GM23338 (cell line): ENCODE measurements at regions not wholly inside any gene's neighbourhood (a gene's known extent, or its start where the extent isn't known, plus 50 kb on each side); places are given as distances from the start of the nearest gene placed in this dataset.

Experiments
- ATAC-seq: fragments of 200-7000 bp; cut with Tn5 transposase; 3 replicates; pipeline ENCODE4 v1.9.1; 2020
- DNase-seq: peaks from one replicate; pipeline ENCODE4 v3.0.0-alpha.2; 2015; ENCODE audit warnings: low spot score
- H2AFZ ChIP-seq: fragments of 200-600 bp; sonication (generic); 2 replicates; pipeline ENCODE4 v1.8.0; 2016; ENCODE audit warnings: antibody characterized with exemption, mild to moderate bottlenecking, moderate library complexity
- H3F3A ChIP-seq: fragments of 200-600 bp; sonication (generic); replicated peaks from 2 replicates; pipeline ENCODE4 v1.8.0; 2017; ENCODE audit warnings: antibody characterized with exemption, mixed run types, low read depth
- H3K27ac ChIP-seq: fragments of 200-600 bp; sonication (generic); 2 replicates; pipeline ENCODE4 v1.6.1; 2016; ENCODE audit warnings: low read depth
- H3K27me3 ChIP-seq: fragments of 200-600 bp; sonication (generic); 2 replicates; pipeline ENCODE4 v1.8.0; 2016; ENCODE audit warnings: mild to moderate bottlenecking, mixed run types, moderate library complexity; ENCODE audit not compliant: insufficient read depth
- H3K36me3 ChIP-seq: fragments of 200-600 bp; sonication (generic); 2 replicates; pipeline ENCODE4 v1.8.0; 2016; ENCODE audit warnings: mild to moderate bottlenecking; ENCODE audit not compliant: insufficient read depth
- H3K4me1 ChIP-seq: fragments of 200-600 bp; sonication (generic); 2 replicates; pipeline ENCODE4 v1.8.0; 2016; ENCODE audit warnings: mild to moderate bottlenecking, moderate library complexity; ENCODE audit not compliant: insufficient read depth
- H3K4me2 ChIP-seq: fragments of 200-600 bp; sonication (generic); 2 replicates; pipeline ENCODE4 v1.7.1; 2017; ENCODE audit warnings: mixed run types
- H3K4me3 ChIP-seq: fragments of 200-600 bp; sonication (generic); 2 replicates; pipeline ENCODE4 v1.6.1; 2016; ENCODE audit warnings: mixed run types
- H3K79me2 ChIP-seq: fragments of 200-600 bp; sonication (generic); replicated peaks from 2 replicates; pipeline ENCODE4 v1.8.0; 2017; ENCODE audit warnings: mild to moderate bottlenecking; ENCODE audit not compliant: insufficient read depth
- H3K9me2 ChIP-seq: fragments of 200-600 bp; sonication (generic); 2 replicates; pipeline ENCODE4 v1.8.0; 2017; ENCODE audit not compliant: insufficient read depth
- H4K20me1 ChIP-seq: fragments of 200-600 bp; sonication (generic); replicated peaks from 2 replicates; pipeline ENCODE4 v1.8.0; 2017; ENCODE audit warnings: mild to moderate bottlenecking; ENCODE audit not compliant: insufficient read depth
- H3K27ac Mint-ChIP-seq: 2 replicates; pipeline ENCODE4 v1.8.0; 2020; ENCODE audit warnings: inconsistent platforms, mild to moderate bottlenecking, moderate library complexity, mixed read lengths
- H3K27me3 Mint-ChIP-seq: 3 replicates; pipeline ENCODE4 v1.8.0; 2022; ENCODE audit warnings: low read depth, mild to moderate bottlenecking, moderate library complexity, mixed read lengths, inconsistent platforms; ENCODE audit not compliant: insufficient read depth, poor library complexity
- H3K36me3 Mint-ChIP-seq: 3 replicates; pipeline ENCODE4 v1.8.0; 2021; ENCODE audit warnings: low read depth, mild to moderate bottlenecking, inconsistent platforms, moderate library complexity, mixed read lengths
- H3K4me1 Mint-ChIP-seq: 3 replicates; pipeline ENCODE4 v1.8.0; 2020; ENCODE audit warnings: mild to moderate bottlenecking, inconsistent platforms, mixed read lengths
- H3K4me3 Mint-ChIP-seq: 3 replicates; pipeline ENCODE4 v1.8.0; 2021; ENCODE audit warnings: moderate library complexity, mild to moderate bottlenecking, inconsistent platforms, mixed read lengths
- H3K9me3 Mint-ChIP-seq: 3 replicates; pipeline ENCODE4 v1.8.0; 2020; ENCODE audit warnings: moderate library complexity, mild to moderate bottlenecking, inconsistent platforms, mixed read lengths
- CREB1 ChIP-seq: fragments of 250-450 bp; sonication (Bioruptor Pico); IDR thresholded peaks from 2 replicates; pipeline ENCODE4 v1.5.0; 2020; ENCODE audit warnings: low read depth, mild to moderate bottlenecking, moderate library complexity
- CTCF ChIP-seq, 2 experiments: fragments of 200-600 bp in 1 of 2; sonication (generic) in 1 of 2; conservative IDR thresholded peaks; 2 replicates each; pipeline versions ENCODE4 v1.5.1 to v1.6.1; 2016 to 2017; ENCODE audit warnings: antibody characterized with exemption in 2 of 2, low read depth in 2 of 2, mild to moderate bottlenecking in 2 of 2, moderate library complexity in 1 of 2
- EZH2 ChIP-seq: fragments of 200-600 bp; sonication (generic); IDR thresholded peaks from one replicate; pipeline ENCODE4 v1.8.0; 2017; ENCODE audit warnings: antibody characterized with exemption, mild to moderate bottlenecking, low read depth; ENCODE audit not compliant: unreplicated experiment
- EZH2phosphoT487 ChIP-seq: fragments of 200-600 bp; sonication (generic); IDR thresholded peaks from one replicate; pipeline ENCODE4 v1.8.1; 2018; ENCODE audit warnings: antibody characterized with exemption; ENCODE audit not compliant: unreplicated experiment
- JUNB ChIP-seq: IDR thresholded peaks from one replicate; pipeline ENCODE4 v1.6.1; 2016; ENCODE audit warnings: antibody characterized with exemption; ENCODE audit not compliant: unreplicated experiment
- POLR2AphosphoS5 ChIP-seq: IDR thresholded peaks from 2 replicates; pipeline ENCODE4 v1.6.1; 2016; ENCODE audit warnings: antibody characterized with exemption, low read depth
- REST ChIP-seq: IDR thresholded peaks from one replicate; pipeline ENCODE4 v1.6.1; 2018; ENCODE audit warnings: antibody characterized with exemption; ENCODE audit not compliant: unreplicated experiment
- ZNF114 ChIP-seq: fragments of 250-450 bp; sonication (Bioruptor Pico); IDR thresholded peaks from 2 replicates; pipeline ENCODE4 v1.5.0; 2020; ENCODE audit warnings: mild to moderate bottlenecking, moderate library complexity
- ZNF331 ChIP-seq: fragments of 250-450 bp; sonication (Bioruptor Pico); IDR thresholded peaks from 2 replicates; pipeline ENCODE4 v1.5.0; 2020; ENCODE audit warnings: low read depth, mild to moderate bottlenecking, moderate library complexity
- ZNF462 ChIP-seq: fragments of 250-450 bp; sonication (Bioruptor Pico); IDR thresholded peaks from 2 replicates; pipeline ENCODE4 v1.5.0; 2020; ENCODE audit warnings: mild to moderate bottlenecking, moderate library complexity

GRCh38 chr12:89289720-89290119, 62.6 kb downstream of the DUSP6 start:
- H3K4me3 ChIP-seq: no peak overlapping the region
- H3K36me3 ChIP-seq: no peaks in the 10 kb centered on the region
- no peaks in the 10 kb centered on the region for H3K27me3 ChIP-seq
- H3K4me1 ChIP-seq: no peaks in the 10 kb centered on the region
- Mint-ChIP-seq H3K9me3 (no peaks in the 10 kb centered on the region), H3K4me1 (peaks cover 4% of the 10 kb centered on the region; the same call in 2 of the 3 replicates), H3K27ac (no peak overlapping the region), H3K27me3 (no peaks in the 10 kb centered on the region), H3K36me3 (no peaks in the 10 kb centered on the region), H3K4me3 (no peak overlapping the region)
- no peak for DNase-seq
- no peaks in the 10 kb centered on the region for H3K9me2 ChIP-seq
- TF ChIP-seq POLR2AphosphoS5 (no peak), EZH2phosphoT487 (no peak)
- ATAC-seq: no peak
- H3K27ac ChIP-seq: no peak overlapping the region
- H3K79me2 ChIP-seq: no peaks in the 10 kb centered on the region
- no peaks in the 10 kb centered on the region for H4K20me1 ChIP-seq
- H3K4me2 ChIP-seq: no peak overlapping the region
- no peak overlapping the region for H2AFZ ChIP-seq
- no peaks in the 10 kb centered on the region for H3F3A ChIP-seq

- Histone ChIP-seq H3K27me3 (no peaks in the 10 kb centered on the region), H3K27ac (no peak overlapping the region), H3K4me3 (no peak overlapping the region), H3K36me3 (no peaks in the 10 kb centered on the region), H4K20me1 (no peaks in the 10 kb centered on the region), H3K4me2 (no peak overlapping the region), H3K4me1 (no peaks in the 10 kb centered on the region), H2AFZ (no peak overlapping the region), H3K9me2 (no peaks in the 10 kb centered on the region), H3K79me2 (no peaks in the 10 kb centered on the region), H3F3A (no peaks in the 10 kb centered on the region)
- DNase-seq: no peak
- Mint-ChIP-seq H3K36me3 (no peaks in the 10 kb centered on the region), H3K9me3 (no peaks in the 10 kb centered on the region), H3K27me3 (no peaks in the 10 kb centered on the region), H3K4me1 (peaks cover 4% of the 10 kb centered on the region; the same call in 2 of the 3 replicates), H3K4me3 (no peak overlapping the region), H3K27ac (no peak overlapping the region)
- ATAC-seq: no peak
- no peak for TF ChIP-seq ZNF331 (CRISPR knock-in tag)
- TF ChIP-seq REST: no peak
- TF ChIP-seq EZH2: no peak
- no peak for TF ChIP-seq ZNF114 (CRISPR knock-in tag)
- no peak for TF ChIP-seq JUNB
- TF ChIP-seq ZNF462: no peak
- TF ChIP-seq CTCF (conservative IDR thresholded peaks at IDR 0.05; ENCODE audit: low read depth in 2 of 2): no peak
- TF ChIP-seq CREB1: no peak
- TF ChIP-seq POLR2AphosphoS5: no peak
- no peak for TF ChIP-seq EZH2phosphoT487
Measured at GRCh38 chr12:89288959-89289358, 63.3 kb downstream of the DUSP6 start.
